Mesendoderm (in vitro differentiated cells): ENCODE measurements at regions not wholly inside any gene's neighbourhood (a gene's known extent, or its start where the extent isn't known, plus 50 kb on each side); places are given as distances from the start of the nearest gene placed in this dataset.
A peak's percentile ranks its signal among the peaks of the same experiment; 100 is the strongest.

ENCODE experiments used
- DNase-seq: peaks from one replicate; pipeline ENCODE4 v3.0.0; 2013
- H2AK5ac ChIP-seq: 2 replicates; pipeline ENCODE4 v1.6.1; 2013; ENCODE audit warnings: low read length, inconsistent platforms
- H2BK120ac ChIP-seq: 2 replicates; pipeline ENCODE4 v1.6.1; 2013; ENCODE audit warnings: low read depth, mild to moderate bottlenecking, low read length, moderate library complexity, mixed read lengths
- H2BK15ac ChIP-seq: replicated peaks from 2 replicates; pipeline ENCODE4 v1.6.1; 2013; ENCODE audit warnings: low read depth, mild to moderate bottlenecking, moderate library complexity
- H2BK5ac ChIP-seq: 2 replicates; pipeline ENCODE4 v1.6.1; 2013; ENCODE audit warnings: low read length, inconsistent platforms
- H3K18ac ChIP-seq: 2 replicates; pipeline ENCODE4 v1.6.1; 2013; ENCODE audit warnings: mild to moderate bottlenecking, low read length, mixed read lengths
- H3K23ac ChIP-seq: one replicate; pipeline ENCODE4 v1.6.1; 2013; ENCODE audit warnings: low read length
- H3K27ac ChIP-seq: 2 replicates; pipeline ENCODE4 v1.5.1; 2013; ENCODE audit warnings: low read depth, mild to moderate bottlenecking, inconsistent platforms, low read length, moderate library complexity
- H3K27me3 ChIP-seq: 2 replicates; pipeline ENCODE4 v1.6.1; 2013; ENCODE audit warnings: low read length, control low read depth, mild to moderate bottlenecking, inconsistent platforms; ENCODE audit not compliant: insufficient read depth, poor library complexity
- H3K36me3 ChIP-seq: 2 replicates; pipeline ENCODE4 v1.6.1; 2013; ENCODE audit warnings: low read length, inconsistent platforms; ENCODE audit not compliant: control insufficient read depth, insufficient read depth
- H3K4ac ChIP-seq: one replicate; pipeline ENCODE4 v1.6.1; 2013; ENCODE audit warnings: low read depth, mild to moderate bottlenecking, low read length, moderate library complexity
- H3K4me1 ChIP-seq: 2 replicates; pipeline ENCODE4 v1.6.1; 2013; ENCODE audit warnings: low read depth, low read length, inconsistent platforms; ENCODE audit not compliant: control insufficient read depth
- H3K4me2 ChIP-seq: 2 replicates; pipeline ENCODE4 v1.6.1; 2013; ENCODE audit warnings: low read length
- H3K4me3 ChIP-seq: 2 replicates; pipeline ENCODE4 v1.5.1; 2013; ENCODE audit warnings: mild to moderate bottlenecking, low read length
- H3K56ac ChIP-seq: one replicate; pipeline ENCODE4 v1.6.1; 2013; ENCODE audit warnings: low read length
- H3K79me1 ChIP-seq: 2 replicates; pipeline ENCODE4 v1.6.1; 2013; ENCODE audit warnings: low read length, inconsistent platforms
- H3K79me2 ChIP-seq: 2 replicates; pipeline ENCODE4 v1.6.1; 2013; ENCODE audit warnings: mild to moderate bottlenecking, low read length; ENCODE audit not compliant: control insufficient read depth, insufficient read depth
- H3K9ac ChIP-seq: 2 replicates; pipeline ENCODE4 v1.6.1; 2013; ENCODE audit warnings: low read length, inconsistent platforms
- H4K5ac ChIP-seq: one replicate; pipeline ENCODE4 v1.6.1; 2013; ENCODE audit warnings: low read length
- H4K8ac ChIP-seq: one replicate; pipeline ENCODE4 v1.6.1; 2013; ENCODE audit warnings: low read depth, mild to moderate bottlenecking, control low read depth, low read length, moderate library complexity
- WGBS: extraction: QIAGEN DNeasy Blood & Tissue Kit; methylation state at CpG from one replicate; pipeline ENCODE4 v1.1.7; 2013; ENCODE audit warnings: low lambda C conversion rate, missing lambda C conversion rate; ENCODE audit not compliant: insufficient coverage; ENCODE audit errors: extremely low coverage; 5-methylcytosine and 5-hydroxymethylcytosine counted together

DNA sequence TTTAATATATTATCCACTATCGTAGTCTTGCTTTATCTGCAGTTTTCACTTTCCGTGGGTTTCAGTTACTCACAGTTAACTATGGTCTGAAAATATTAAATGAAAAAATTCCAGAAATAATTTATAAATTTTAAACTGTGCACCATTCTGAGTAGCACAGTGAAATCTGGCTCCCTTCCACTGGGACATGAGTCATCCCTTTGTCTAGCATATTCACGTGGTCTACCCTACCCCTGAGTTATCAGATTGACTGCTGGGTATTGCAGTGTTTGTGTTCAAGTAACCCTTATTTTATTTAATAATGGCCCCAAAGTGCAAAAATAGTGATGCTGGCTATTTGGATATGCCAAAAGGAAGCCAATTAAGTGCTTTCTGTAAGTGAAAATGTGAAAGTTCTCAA is 539.5 kb upstream of the AGTR1 start:
- Histone ChIP-seq H3K18ac (no peak overlapping the region), H3K4me2 (no peak overlapping the region), H3K4ac (no peak overlapping the region), H3K4me3 (no peak overlapping the region), H2BK15ac (no peak overlapping the region), H4K5ac (no peak overlapping the region), H2AK5ac (no peak overlapping the region), H4K8ac (no peak overlapping the region), H3K27ac (no peak overlapping the region), H3K23ac (no peak overlapping the region), H3K36me3 (no peaks in the 10 kb centered on the region), H3K79me1 (no peaks in the 10 kb centered on the region), H3K4me1 (no peaks in the 10 kb centered on the region), H3K79me2 (no peaks in the 10 kb centered on the region), H2BK5ac (no peak overlapping the region), H2BK120ac (no peak overlapping the region), H3K56ac (no peak overlapping the region), H3K27me3 (no peaks in the 10 kb centered on the region), H3K9ac (no peak overlapping the region)
- DNase-seq, result no peak
- WGBS, result no CpG with 5 or more reads among the region's 3 CpGs

DNA sequence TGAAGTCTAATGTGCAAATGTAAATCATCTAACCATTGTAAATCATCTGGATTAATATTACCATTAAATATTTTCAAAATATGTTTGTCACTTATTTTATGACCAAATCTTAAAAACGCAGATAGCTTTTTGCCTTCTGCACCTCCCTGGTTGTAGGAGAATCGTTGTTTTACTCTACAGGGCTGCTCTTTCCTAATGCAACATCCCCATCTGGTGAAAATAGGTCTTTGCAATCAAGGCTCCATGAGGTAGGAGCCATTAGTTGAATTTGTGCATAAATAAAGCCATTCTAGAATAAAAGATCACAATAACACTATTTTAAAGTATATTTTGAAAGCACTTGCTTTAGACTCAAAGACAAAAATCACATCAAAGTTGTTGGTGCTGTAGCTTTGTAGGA is 535.6 kb upstream of the AGTR1 start:
- Histone ChIP-seq H3K79me1 (no peaks in the 10 kb centered on the region), H2AK5ac (no peak overlapping the region), H3K27me3 (no peaks in the 10 kb centered on the region), H3K27ac (no peak overlapping the region), H3K4me2 (no peak overlapping the region), H4K5ac (no peak overlapping the region), H3K9ac (no peak overlapping the region), H3K36me3 (no peaks in the 10 kb centered on the region), H3K4me1 (no peaks in the 10 kb centered on the region), H4K8ac (no peak overlapping the region), H3K4me3 (no peak overlapping the region), H2BK120ac (no peak overlapping the region), H3K79me2 (no peaks in the 10 kb centered on the region), H2BK5ac (no peak overlapping the region), H3K56ac (no peak overlapping the region), H3K23ac (no peak overlapping the region), H2BK15ac (no peak overlapping the region), H3K18ac (no peak overlapping the region), H3K4ac (no peak overlapping the region)
- peak; percentile 27 for DNase-seq
- no CpG with 5 or more reads among the region's 2 CpGs for WGBS

DNA sequence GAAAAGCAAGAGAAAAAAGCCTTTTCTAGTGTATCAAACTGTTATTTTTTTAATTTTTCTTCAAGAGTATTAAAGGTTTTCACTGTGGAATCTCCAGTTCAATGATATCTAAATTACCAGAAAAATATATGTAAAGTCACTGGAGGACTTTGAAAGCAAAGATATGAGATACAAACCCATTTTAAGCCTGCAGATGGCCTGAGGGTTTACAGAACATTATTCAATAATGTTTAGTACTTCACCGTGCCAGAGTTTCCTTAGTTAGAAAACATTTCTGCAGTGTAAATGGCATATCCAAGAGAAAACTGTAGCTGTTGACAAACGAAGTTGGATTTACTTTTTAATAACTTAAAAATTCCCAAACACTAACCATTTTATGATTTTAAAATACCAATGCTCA is 529.4 kb upstream of the AGTR1 start:
- no peak overlapping the region for H3K27ac ChIP-seq
- no peaks in the 10 kb centered on the region for H3K79me1 ChIP-seq
- no peaks in the 10 kb centered on the region for H3K79me2 ChIP-seq
- H3K23ac ChIP-seq, result no peak overlapping the region
- no peak overlapping the region for H2BK15ac ChIP-seq
- no peak overlapping the region for H3K56ac ChIP-seq
- H3K4me2 ChIP-seq, result no peak overlapping the region
- H2BK5ac ChIP-seq, result no peak overlapping the region
- no peaks in the 10 kb centered on the region for H3K27me3 ChIP-seq
- no peak for DNase-seq
- H4K5ac ChIP-seq, result no peak overlapping the region
- no peak overlapping the region for H3K9ac ChIP-seq
- H3K18ac ChIP-seq, result no peak overlapping the region
- no peak overlapping the region for H3K4ac ChIP-seq
- H3K36me3 ChIP-seq, result no peaks in the 10 kb centered on the region
- no peaks in the 10 kb centered on the region for H3K4me1 ChIP-seq
- no CpG with 5 or more reads among the region's 2 CpGs for WGBS
- H4K8ac ChIP-seq, result no peak overlapping the region
- no peak overlapping the region for H3K4me3 ChIP-seq
- H2AK5ac ChIP-seq, result no peak overlapping the region
- H2BK120ac ChIP-seq, result no peak overlapping the region

DNA sequence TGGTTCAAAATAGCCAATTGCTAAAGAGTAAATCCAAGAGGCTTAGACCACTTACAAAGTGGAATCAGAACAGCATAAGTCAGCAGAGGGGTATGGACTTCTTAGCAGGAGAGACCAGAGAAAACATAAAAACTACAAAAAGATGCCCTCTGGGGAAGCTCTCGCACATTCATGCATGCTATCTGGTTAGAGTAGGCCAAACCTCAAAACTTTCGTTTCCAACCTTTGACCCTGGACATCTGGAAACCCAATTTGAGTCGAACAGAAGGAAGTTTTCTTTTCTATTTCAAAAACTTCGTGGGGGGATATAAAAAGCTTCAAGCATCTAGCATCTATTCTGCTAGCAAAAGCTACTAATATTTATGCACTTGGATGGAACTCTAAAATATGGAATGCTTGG is 523.9 kb upstream of the AGTR1 start:
- Histone ChIP-seq H3K9ac (no peak overlapping the region), H3K4ac (no peak overlapping the region), H3K79me2 (no peaks in the 10 kb centered on the region), H3K18ac (no peak overlapping the region), H2BK120ac (no peak overlapping the region), H3K27me3 (no peaks in the 10 kb centered on the region), H2BK5ac (no peak overlapping the region), H3K56ac (no peak overlapping the region), H3K36me3 (no peaks in the 10 kb centered on the region), H2AK5ac (no peak overlapping the region), H2BK15ac (no peak overlapping the region), H3K23ac (no peak overlapping the region), H4K8ac (no peak overlapping the region), H4K5ac (no peak overlapping the region), H3K4me1 (no peaks in the 10 kb centered on the region), H3K4me2 (no peak overlapping the region), H3K79me1 (no peaks in the 10 kb centered on the region), H3K27ac (no peak overlapping the region), H3K4me3 (no peak overlapping the region)
- DNase-seq, result no peak
- WGBS, result no CpG with 5 or more reads among the region's 4 CpGs

DNA sequence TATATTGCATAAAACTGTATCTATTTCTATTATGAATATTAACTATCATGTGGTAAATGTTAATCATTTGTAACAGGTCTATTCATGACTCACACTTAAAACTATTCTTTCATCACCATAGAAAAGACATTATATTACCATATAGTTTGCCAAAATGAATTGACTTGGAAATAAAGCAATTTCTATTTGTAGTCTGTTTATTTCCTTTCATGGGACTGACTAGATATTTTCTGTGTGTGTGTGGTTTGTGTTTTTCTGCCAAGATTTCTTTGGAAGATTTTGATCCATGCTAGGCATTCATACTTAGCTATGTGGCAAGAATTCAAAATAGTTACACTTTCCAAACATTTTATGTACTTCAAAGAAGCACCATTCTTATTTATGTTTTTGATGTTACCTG is 522.5 kb upstream of the AGTR1 start:
- H2BK120ac ChIP-seq, result no peak overlapping the region
- no peaks in the 10 kb centered on the region for H3K4me1 ChIP-seq
- H3K9ac ChIP-seq, result no peak overlapping the region
- no peak overlapping the region for H4K8ac ChIP-seq
- H3K4me3 ChIP-seq, result no peak overlapping the region
- no peaks in the 10 kb centered on the region for H3K79me1 ChIP-seq
- H2BK5ac ChIP-seq, result no peak overlapping the region
- H3K4me2 ChIP-seq, result no peak overlapping the region
- no peak overlapping the region for H2BK15ac ChIP-seq
- DNase-seq, result no peak
- H3K23ac ChIP-seq, result no peak overlapping the region
- H2AK5ac ChIP-seq, result no peak overlapping the region
- no peaks in the 10 kb centered on the region for H3K36me3 ChIP-seq
- no peak overlapping the region for H3K18ac ChIP-seq
- H3K56ac ChIP-seq, result no peak overlapping the region
- H4K5ac ChIP-seq, result no peak overlapping the region
- no peak overlapping the region for H3K27ac ChIP-seq
- H3K27me3 ChIP-seq, result no peaks in the 10 kb centered on the region
- no peak overlapping the region for H3K4ac ChIP-seq
- no peaks in the 10 kb centered on the region for H3K79me2 ChIP-seq

DNA sequence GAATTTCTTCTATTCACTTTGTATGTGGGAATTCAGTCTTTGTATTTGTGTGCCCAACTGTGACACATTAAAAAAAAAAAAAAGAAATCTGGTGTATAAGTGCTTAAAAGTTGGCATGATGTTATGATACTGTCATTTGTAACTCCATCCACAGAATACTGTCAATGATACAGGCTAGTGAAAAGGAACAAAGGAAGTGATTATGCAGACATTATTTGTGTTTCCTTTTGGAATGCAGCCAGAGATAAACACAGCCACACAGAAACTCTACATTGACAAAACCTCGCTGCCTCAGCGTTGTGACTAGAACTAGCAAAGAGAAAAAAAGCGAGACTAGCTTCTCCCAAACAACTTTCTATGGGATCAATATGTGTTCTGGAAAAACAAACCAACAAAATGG is 519.2 kb upstream of the AGTR1 start:
- peak; percentile 4 for DNase-seq
- Histone ChIP-seq H3K79me2 (no peaks in the 10 kb centered on the region), H3K56ac (no peak overlapping the region), H3K4ac (no peak overlapping the region), H3K23ac (no peak overlapping the region), H3K4me3 (no peak overlapping the region), H3K4me1 (no peaks in the 10 kb centered on the region), H2BK5ac (no peak overlapping the region), H4K8ac (no peak overlapping the region), H2BK15ac (no peak overlapping the region), H3K36me3 (no peaks in the 10 kb centered on the region), H4K5ac (no peak overlapping the region), H2AK5ac (no peak overlapping the region), H3K79me1 (no peaks in the 10 kb centered on the region), H3K27me3 (no peaks in the 10 kb centered on the region), H3K4me2 (no peak overlapping the region), H3K9ac (no peak overlapping the region), H3K27ac (no peak overlapping the region), H3K18ac (no peak overlapping the region), H2BK120ac (no peak overlapping the region)
- WGBS, result no CpG with 5 or more reads among the region's 3 CpGs
